ENCODE measurements at regions not wholly inside any gene's neighbourhood (a gene's known extent, or its start where the extent isn't known, plus 50 kb on each side); places are given as distances from the start of the nearest gene placed in this dataset.
"Not testable (repeated sequence)": the region's sequence is repeated elsewhere in the genome, so short reads cannot be mapped to it uniquely, and the experiment has no call there.

DNA sequence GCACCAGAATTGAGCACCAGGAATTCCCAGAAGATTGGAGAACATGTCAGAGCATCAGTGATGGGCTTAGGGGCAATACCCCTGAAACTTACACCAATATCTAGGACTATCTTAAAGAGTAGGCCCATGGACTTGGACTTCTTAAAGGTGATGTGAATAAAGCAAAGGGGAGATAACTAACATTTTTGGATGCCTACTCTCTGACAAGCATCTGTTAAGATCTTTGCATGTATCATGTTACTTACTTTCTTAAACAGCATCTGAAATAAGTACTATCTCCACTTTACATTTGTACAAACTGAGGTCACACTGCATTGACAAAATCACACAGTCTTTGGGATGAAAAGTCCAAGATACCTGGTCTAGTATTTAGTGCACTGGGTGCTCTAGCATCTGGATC, 258.6 kb upstream of the ARSJ start:
- Histone ChIP-seq H3K36me3 (ENCODE audit: control insufficient read depth, insufficient read depth, low read length) (no peaks in the 10 kb centered on the region), H3K4me1 (ENCODE audit: control insufficient read depth, insufficient read depth, low read length) (no peaks in the 10 kb centered on the region), H3K27me3 (ENCODE audit: control insufficient read depth, insufficient read depth, low read length) (no peaks in the 10 kb centered on the region), H3K4me3 (ENCODE audit: low read depth, low read length) (no peak overlapping the region), H3K9me3 (ENCODE audit: control insufficient read depth, insufficient read depth, low read length) (no peaks in the 10 kb centered on the region), H3K9ac (ENCODE audit: low read depth, low read length) (no peak overlapping the region), H3K27ac (ENCODE audit: low read depth, low read length) (no peak overlapping the region)

DNA sequence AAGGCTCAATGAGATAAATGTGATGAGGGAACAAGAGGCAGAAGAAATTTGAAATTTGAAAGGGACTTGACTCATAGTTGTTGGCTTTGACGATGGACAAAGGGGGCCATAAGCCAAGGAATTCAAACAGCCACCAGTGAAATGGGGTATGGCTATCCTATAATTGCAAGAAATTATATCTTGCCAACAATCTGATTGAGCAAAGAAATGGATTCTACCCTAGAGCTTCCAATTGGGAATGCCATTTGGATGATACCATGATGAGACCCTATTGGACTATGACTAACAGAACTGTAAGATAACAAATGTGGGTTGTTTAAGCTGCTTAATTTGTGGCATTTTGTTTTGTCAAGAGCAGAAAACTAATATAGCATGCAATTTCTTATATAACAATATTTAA, 270.1 kb upstream of the ARSJ start:
- no peak overlapping the region for H3K4me3 ChIP-seq (ENCODE audit: low read depth, low read length)
- no peaks in the 10 kb centered on the region for H3K9me3 ChIP-seq (ENCODE audit: control insufficient read depth, insufficient read depth, low read length)
- no peaks in the 10 kb centered on the region for H3K36me3 ChIP-seq (ENCODE audit: control insufficient read depth, insufficient read depth, low read length)
- H3K9ac ChIP-seq (ENCODE audit: low read depth, low read length): no peak overlapping the region
- no peaks in the 10 kb centered on the region for H3K27me3 ChIP-seq (ENCODE audit: control insufficient read depth, insufficient read depth, low read length)
- H3K27ac ChIP-seq (ENCODE audit: low read depth, low read length): no peak overlapping the region
- no peaks in the 10 kb centered on the region for H3K4me1 ChIP-seq (ENCODE audit: control insufficient read depth, insufficient read depth, low read length)

DNA sequence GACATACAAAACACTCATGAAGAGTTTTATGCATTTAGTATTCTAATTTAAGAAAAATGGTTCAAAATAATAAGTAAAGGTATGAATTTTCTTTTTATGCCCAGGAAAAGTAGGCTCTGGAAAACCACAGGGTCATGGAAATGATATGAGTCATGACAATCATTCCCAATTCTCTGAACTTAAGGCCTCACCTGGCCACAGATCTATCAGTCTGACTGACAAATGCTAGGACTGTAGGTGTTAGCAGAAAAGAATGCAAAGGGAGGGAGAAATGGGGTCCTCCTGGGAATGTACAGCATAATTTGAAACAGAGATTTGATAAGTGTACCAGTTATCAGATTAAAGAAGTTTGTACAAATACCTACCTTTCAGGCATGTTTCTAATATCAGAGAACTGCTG, 270.5 kb upstream of the ARSJ start:
- no peak overlapping the region for H3K4me3 ChIP-seq (ENCODE audit: low read depth, low read length)
- H3K27me3 ChIP-seq (ENCODE audit: control insufficient read depth, insufficient read depth, low read length): no peaks in the 10 kb centered on the region
- no peaks in the 10 kb centered on the region for H3K9me3 ChIP-seq (ENCODE audit: control insufficient read depth, insufficient read depth, low read length)
- H3K36me3 ChIP-seq (ENCODE audit: control insufficient read depth, insufficient read depth, low read length): no peaks in the 10 kb centered on the region
- no peaks in the 10 kb centered on the region for H3K4me1 ChIP-seq (ENCODE audit: control insufficient read depth, insufficient read depth, low read length)
- H3K9ac ChIP-seq (ENCODE audit: low read depth, low read length): no peak overlapping the region
- no peak overlapping the region for H3K27ac ChIP-seq (ENCODE audit: low read depth, low read length)

DNA sequence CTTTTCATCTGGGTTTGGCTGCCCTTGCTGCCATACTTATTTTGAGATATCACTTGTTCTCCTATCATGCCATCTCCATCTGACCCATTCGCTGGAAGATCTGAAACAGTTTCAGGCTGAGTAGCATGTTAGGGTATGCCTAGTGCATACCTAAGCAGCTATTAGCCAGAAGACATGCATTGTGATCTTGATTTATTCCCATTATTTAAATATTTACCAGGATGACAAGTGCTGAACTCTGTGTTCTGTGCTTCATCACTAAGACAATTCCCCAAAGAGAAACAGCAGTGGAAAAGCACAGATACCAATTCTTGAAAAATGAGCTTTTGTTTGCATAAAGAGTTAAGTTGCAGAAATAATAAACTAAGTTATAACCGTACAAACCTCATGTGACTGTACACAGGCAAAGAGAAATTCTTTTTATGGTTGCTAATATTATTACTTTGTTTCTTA, 271.0 kb upstream of the ARSJ start:
- H3K4me1 ChIP-seq (ENCODE audit: control insufficient read depth, insufficient read depth, low read length): no peaks in the 10 kb centered on the region
- no peaks in the 10 kb centered on the region for H3K36me3 ChIP-seq (ENCODE audit: control insufficient read depth, insufficient read depth, low read length)
- no peak overlapping the region for H3K27ac ChIP-seq (ENCODE audit: low read depth, low read length)
- H3K9me3 ChIP-seq (ENCODE audit: control insufficient read depth, insufficient read depth, low read length): no peaks in the 10 kb centered on the region
- H3K27me3 ChIP-seq (ENCODE audit: control insufficient read depth, insufficient read depth, low read length): no peaks in the 10 kb centered on the region
- no peak overlapping the region for H3K4me3 ChIP-seq (ENCODE audit: low read depth, low read length)
- H3K9ac ChIP-seq (ENCODE audit: low read depth, low read length): no peak overlapping the region

DNA sequence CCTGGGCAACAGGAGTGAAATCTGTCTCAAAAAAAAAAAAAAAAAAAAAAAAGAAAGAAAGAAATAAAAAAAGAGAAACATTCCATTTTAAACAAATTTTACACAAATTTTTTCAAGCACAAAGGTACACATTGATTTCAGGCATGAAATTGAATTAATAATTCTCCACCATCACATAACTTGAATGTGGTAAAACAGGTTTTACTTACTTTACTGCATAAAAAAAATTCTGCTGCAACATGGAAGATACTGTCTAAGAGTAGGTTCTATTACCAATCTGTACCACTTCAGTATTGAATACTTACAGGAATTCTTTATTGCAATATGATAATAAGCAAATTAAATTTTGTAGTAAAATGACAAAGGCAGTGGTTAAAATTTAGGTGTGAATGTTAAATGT, 271.6 kb upstream of the ARSJ start:
- Histone ChIP-seq H3K27me3 (ENCODE audit: control insufficient read depth, insufficient read depth, low read length) (no peaks in the 10 kb centered on the region), H3K9me3 (ENCODE audit: control insufficient read depth, insufficient read depth, low read length) (no peaks in the 10 kb centered on the region), H3K4me1 (ENCODE audit: control insufficient read depth, insufficient read depth, low read length) (no peaks in the 10 kb centered on the region), H3K27ac (ENCODE audit: low read depth, low read length) (no peak overlapping the region), H3K36me3 (ENCODE audit: control insufficient read depth, insufficient read depth, low read length) (no peaks in the 10 kb centered on the region), H3K9ac (ENCODE audit: low read depth, low read length) (no peak overlapping the region), H3K4me3 (ENCODE audit: low read depth, low read length) (no peak overlapping the region)

DNA sequence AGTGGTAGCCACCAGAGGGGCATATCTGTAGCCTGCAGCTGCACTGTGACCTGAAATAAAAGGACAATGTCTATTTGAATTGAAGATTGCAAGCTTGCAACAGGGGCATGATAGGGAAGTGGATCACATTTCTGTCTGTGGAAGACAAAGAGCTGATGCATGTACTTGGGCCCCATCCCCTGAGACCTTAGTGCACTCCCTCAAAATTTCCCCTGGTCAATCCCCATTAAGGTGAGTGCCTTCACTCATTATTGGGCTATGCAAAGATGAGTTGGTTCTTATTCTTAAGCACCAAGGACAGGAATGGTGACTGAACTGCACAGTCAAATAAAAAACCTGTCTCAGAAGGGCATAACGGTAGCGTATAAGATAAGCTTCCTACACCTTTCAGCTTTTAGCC, 273.1 kb upstream of the ARSJ start:
- no peak overlapping the region for H3K9ac ChIP-seq (ENCODE audit: low read depth, low read length)
- no peaks in the 10 kb centered on the region for H3K4me1 ChIP-seq (ENCODE audit: control insufficient read depth, insufficient read depth, low read length)
- no peaks in the 10 kb centered on the region for H3K27me3 ChIP-seq (ENCODE audit: control insufficient read depth, insufficient read depth, low read length)
- H3K36me3 ChIP-seq (ENCODE audit: control insufficient read depth, insufficient read depth, low read length): no peaks in the 10 kb centered on the region
- no peak overlapping the region for H3K27ac ChIP-seq (ENCODE audit: low read depth, low read length)
- H3K9me3 ChIP-seq (ENCODE audit: control insufficient read depth, insufficient read depth, low read length): no peaks in the 10 kb centered on the region
- H3K4me3 ChIP-seq (ENCODE audit: low read depth, low read length): no peak overlapping the region

DNA sequence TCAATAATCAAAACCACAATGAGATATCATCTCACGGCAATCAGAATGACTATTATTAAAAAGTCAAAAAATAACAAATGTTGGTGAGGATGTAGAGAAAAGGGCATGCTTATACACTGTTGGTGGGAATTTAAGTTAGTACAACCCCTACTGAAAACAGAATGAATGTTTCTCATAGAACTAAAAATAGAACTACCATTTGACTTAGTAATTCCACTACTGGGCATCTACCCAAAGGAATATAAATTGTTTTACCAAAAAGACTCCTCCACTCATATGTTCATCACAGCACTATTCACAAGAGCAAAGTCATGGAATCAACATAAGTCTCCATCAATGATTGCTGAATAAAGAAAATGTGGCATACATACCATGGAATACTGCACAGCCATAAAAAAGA, 278.1 kb upstream of the ARSJ start:
- Histone ChIP-seq H3K27ac (ENCODE audit: low read depth, low read length) (no peak overlapping the region), H3K9me3 (ENCODE audit: control insufficient read depth, insufficient read depth, low read length) (no peaks in the 10 kb centered on the region), H3K36me3 (ENCODE audit: control insufficient read depth, insufficient read depth, low read length) (no peaks in the 10 kb centered on the region)

DNA sequence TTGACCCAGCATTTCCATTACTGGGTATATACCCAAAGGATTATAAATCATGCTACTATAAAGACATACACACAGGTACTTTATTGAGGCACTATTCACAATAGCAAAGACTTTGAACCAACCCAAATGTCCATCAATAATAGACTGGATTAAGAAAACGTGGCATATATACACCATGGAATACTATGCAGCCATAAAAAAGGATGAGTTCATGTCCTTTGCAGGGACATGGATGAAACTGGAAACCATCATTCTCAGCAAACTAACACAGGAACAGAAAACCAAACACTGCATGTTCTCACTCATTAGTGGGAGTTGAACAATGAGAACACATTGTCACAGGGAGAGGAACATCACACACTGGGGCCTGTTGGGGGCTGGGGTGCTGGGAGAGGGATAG, 283.0 kb upstream of the ARSJ start:
- H3K9ac ChIP-seq (ENCODE audit: low read depth, low read length); H3K27me3 ChIP-seq (ENCODE audit: control insufficient read depth, insufficient read depth, low read length); H3K9me3 ChIP-seq (ENCODE audit: control insufficient read depth, insufficient read depth, low read length); H3K36me3 ChIP-seq (ENCODE audit: control insufficient read depth, insufficient read depth, low read length); H3K27ac ChIP-seq (ENCODE audit: low read depth, low read length); H3K4me3 ChIP-seq (ENCODE audit: low read depth, low read length); H3K4me1 ChIP-seq (ENCODE audit: control insufficient read depth, insufficient read depth, low read length): not testable (repeated sequence)

More for the DNA sequence above, 278.1 kb upstream of the ARSJ start:
- no peaks in the 10 kb centered on the region for H3K27me3 ChIP-seq (ENCODE audit: control insufficient read depth, insufficient read depth, low read length)
- H3K9ac ChIP-seq (ENCODE audit: low read depth, low read length): no peak overlapping the region
- no peaks in the 10 kb centered on the region for H3K4me1 ChIP-seq (ENCODE audit: control insufficient read depth, insufficient read depth, low read length)
- H3K4me3 ChIP-seq (ENCODE audit: low read depth, low read length): no peak overlapping the region

DNA sequence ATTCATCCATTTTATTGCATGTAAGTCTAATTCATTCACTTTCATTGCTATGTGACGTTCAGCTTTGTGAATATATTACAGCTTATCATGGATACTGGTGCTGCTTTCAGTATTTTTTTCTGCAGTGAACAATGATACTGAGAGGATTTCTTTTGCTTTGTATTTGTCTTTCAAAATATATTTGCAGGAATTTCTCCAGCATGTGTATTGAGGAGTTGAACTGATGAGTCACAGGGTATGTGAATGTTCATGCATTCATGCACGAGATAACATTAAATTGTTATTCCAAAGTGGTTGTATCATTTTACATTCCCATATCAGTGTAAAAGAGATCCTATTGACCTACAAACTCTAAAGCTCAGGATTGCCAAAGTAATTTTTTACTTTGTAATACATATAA, 283.8 kb upstream of the ARSJ start:
- H3K36me3 ChIP-seq (ENCODE audit: control insufficient read depth, insufficient read depth, low read length): no peaks in the 10 kb centered on the region
- H3K4me3 ChIP-seq (ENCODE audit: low read depth, low read length): no peak overlapping the region
- no peaks in the 10 kb centered on the region for H3K9me3 ChIP-seq (ENCODE audit: control insufficient read depth, insufficient read depth, low read length)
- H3K27me3 ChIP-seq (ENCODE audit: control insufficient read depth, insufficient read depth, low read length): no peaks in the 10 kb centered on the region
- no peaks in the 10 kb centered on the region for H3K4me1 ChIP-seq (ENCODE audit: control insufficient read depth, insufficient read depth, low read length)
- H3K27ac ChIP-seq (ENCODE audit: low read depth, low read length): no peak overlapping the region
- H3K9ac ChIP-seq (ENCODE audit: low read depth, low read length): no peak overlapping the region

DNA sequence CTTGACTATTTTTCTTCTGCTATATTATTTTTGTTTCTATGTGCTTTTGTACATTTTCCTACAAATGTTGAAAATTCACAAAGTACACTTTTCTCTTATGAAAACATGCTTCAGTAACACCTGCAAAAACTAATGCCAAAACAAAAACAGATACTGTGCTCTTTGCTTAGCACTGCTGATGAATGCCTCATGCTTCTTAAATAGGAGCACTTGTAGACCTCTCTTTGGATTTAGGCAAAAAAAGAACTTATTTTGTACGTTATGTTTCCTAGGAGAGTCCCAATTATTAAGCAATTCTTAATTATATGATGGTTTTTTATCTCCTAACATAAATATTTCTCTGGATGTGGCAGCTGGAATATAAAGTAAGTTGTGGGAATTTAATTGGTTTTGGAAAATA, 285.0 kb upstream of the ARSJ start:
- H3K36me3 ChIP-seq (ENCODE audit: control insufficient read depth, insufficient read depth, low read length): no peaks in the 10 kb centered on the region
- H3K4me1 ChIP-seq (ENCODE audit: control insufficient read depth, insufficient read depth, low read length): no peaks in the 10 kb centered on the region
- no peak overlapping the region for H3K27ac ChIP-seq (ENCODE audit: low read depth, low read length)
- H3K4me3 ChIP-seq (ENCODE audit: low read depth, low read length): no peak overlapping the region
- H3K27me3 ChIP-seq (ENCODE audit: control insufficient read depth, insufficient read depth, low read length): no peaks in the 10 kb centered on the region
- H3K9ac ChIP-seq (ENCODE audit: low read depth, low read length): no peak overlapping the region
- H3K9me3 ChIP-seq (ENCODE audit: control insufficient read depth, insufficient read depth, low read length): no peaks in the 10 kb centered on the region

DNA sequence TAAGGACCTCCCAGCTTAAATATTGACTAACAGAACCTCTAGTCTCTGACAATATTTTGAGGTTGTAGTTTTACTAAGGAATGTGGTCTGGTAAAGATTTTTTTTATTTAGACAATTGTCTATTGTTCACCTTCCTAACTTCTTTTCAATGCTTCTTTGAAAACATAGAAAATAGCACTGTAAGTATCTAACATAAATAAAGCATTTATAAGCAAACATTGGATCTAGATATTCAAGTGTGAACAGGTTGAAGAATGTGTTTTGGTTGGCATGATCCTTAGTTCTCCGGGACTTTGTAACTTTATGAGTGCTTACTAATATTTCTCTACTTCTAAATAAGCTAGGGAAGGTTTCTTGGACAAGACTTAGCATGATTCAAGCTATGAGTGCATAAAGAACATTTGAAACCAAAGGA, 285.4 kb upstream of the ARSJ start:
- Histone ChIP-seq H3K27me3 (ENCODE audit: control insufficient read depth, insufficient read depth, low read length) (no peaks in the 10 kb centered on the region), H3K36me3 (ENCODE audit: control insufficient read depth, insufficient read depth, low read length) (no peaks in the 10 kb centered on the region), H3K4me1 (ENCODE audit: control insufficient read depth, insufficient read depth, low read length) (no peaks in the 10 kb centered on the region), H3K4me3 (ENCODE audit: low read depth, low read length) (no peak overlapping the region), H3K9ac (ENCODE audit: low read depth, low read length) (no peak overlapping the region), H3K27ac (ENCODE audit: low read depth, low read length) (no peak overlapping the region), H3K9me3 (ENCODE audit: control insufficient read depth, insufficient read depth, low read length) (no peaks in the 10 kb centered on the region)

DNA sequence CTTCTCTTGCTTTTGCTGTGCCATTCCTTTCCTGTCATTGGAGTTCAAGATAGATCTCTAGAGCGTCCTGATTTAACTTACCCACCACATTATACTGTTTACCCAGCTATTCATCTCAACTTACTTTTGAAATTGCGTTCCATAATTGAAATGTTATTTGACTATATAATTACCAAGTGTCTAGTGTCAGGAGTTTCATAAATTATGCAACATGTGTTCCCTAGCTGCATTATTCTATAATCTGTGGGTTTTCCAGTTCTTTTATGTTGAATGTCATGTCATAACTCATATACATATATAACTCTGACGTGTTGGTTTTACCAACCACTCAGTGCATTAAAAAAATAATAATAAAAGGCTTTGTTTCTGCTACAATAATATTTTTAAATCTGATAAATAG, 285.9 kb upstream of the ARSJ start:
- Histone ChIP-seq H3K4me3 (ENCODE audit: low read depth, low read length) (no peak overlapping the region), H3K27ac (ENCODE audit: low read depth, low read length) (no peak overlapping the region), H3K4me1 (ENCODE audit: control insufficient read depth, insufficient read depth, low read length) (no peaks in the 10 kb centered on the region), H3K9ac (ENCODE audit: low read depth, low read length) (no peak overlapping the region), H3K9me3 (ENCODE audit: control insufficient read depth, insufficient read depth, low read length) (no peaks in the 10 kb centered on the region), H3K36me3 (ENCODE audit: control insufficient read depth, insufficient read depth, low read length) (no peaks in the 10 kb centered on the region), H3K27me3 (ENCODE audit: control insufficient read depth, insufficient read depth, low read length) (no peaks in the 10 kb centered on the region)

Measured in HUES48 (cell line).